CD4-positive, alpha-beta memory T cell (primary cell): ENCODE measurements at regions not wholly inside any gene's neighbourhood (a gene's known extent, or its start where the extent isn't known, plus 50 kb on each side); places are given as distances from the start of the nearest gene placed in this dataset.

Experiments
- CTCF ChIA-PET: fragments of 350-600 bp; sonication (Branson Sonifier 250); formaldehyde crosslinking; loops from one replicate; lab custom pipeline; 2021; ENCODE audit warnings: inconsistent platforms; ENCODE audit not compliant: partially characterized antibody; lab: Charles Lee
- POLR2A ChIA-PET: fragments of 350-600 bp; sonication (Branson Sonifier 250); formaldehyde crosslinking; loops from one replicate; lab custom pipeline; 2021; ENCODE audit not compliant: partially characterized antibody; lab: Charles Lee
- DNase-seq, 5 donors: peaks; one replicate each; pipeline versions ENCODE4 v3.0.0 to v3.0.0-alpha.2; 2020 to 2022; ENCODE audit warnings: mixed read lengths in 1 of 5
- H3K27ac ChIP-seq: one replicate; pipeline ENCODE4 v1.7.0; 2013; ENCODE audit warnings: low read depth, low read length
- H3K27me3 ChIP-seq: 2 replicates; pipeline ENCODE4 v1.7.0; 2013; ENCODE audit warnings: mild to moderate bottlenecking, low read length, moderate library complexity; ENCODE audit not compliant: insufficient read depth
- H3K36me3 ChIP-seq: 2 replicates; pipeline ENCODE4 v1.7.0; 2013; ENCODE audit warnings: mild to moderate bottlenecking, low read length, moderate library complexity; ENCODE audit not compliant: insufficient read depth
- H3K4me1 ChIP-seq: 2 replicates; pipeline ENCODE4 v1.7.0; 2013; ENCODE audit warnings: mild to moderate bottlenecking, low read length, moderate library complexity; ENCODE audit not compliant: insufficient read depth
- H3K4me3 ChIP-seq, 2 donors: one replicate each; pipeline ENCODE4 v1.7.0; 2013; ENCODE audit warnings: low read length in 2 of 2, mild to moderate bottlenecking in 1 of 2
- H3K9me3 ChIP-seq, 2 donors: one replicate each; pipeline ENCODE4 v1.7.0; 2013; ENCODE audit warnings: low read length in 2 of 2, control low read depth in 1 of 2; ENCODE audit not compliant: control insufficient read depth in 1 of 2
- H3K27ac Mint-ChIP-seq, 7 donors: one replicate each; pipeline ENCODE4 v1.8.0; 2020 to 2021; ENCODE audit warnings: mixed read lengths in 7 of 7, mild to moderate bottlenecking in 6 of 7, inconsistent platforms in 3 of 7, moderate library complexity in 3 of 7
- H3K27me3 Mint-ChIP-seq, 2 donors: one replicate each; pipeline ENCODE4 v1.8.0; 2020 to 2021; ENCODE audit warnings: mixed read lengths in 2 of 2
- H3K36me3 Mint-ChIP-seq, 2 donors: one replicate each; pipeline ENCODE4 v1.8.0; 2020 to 2021; ENCODE audit warnings: mixed read lengths in 2 of 2, inconsistent platforms in 1 of 2, mild to moderate bottlenecking in 1 of 2
- H3K4me1 Mint-ChIP-seq, 4 donors: one replicate each; pipeline ENCODE4 v1.8.0; 2020 to 2021; ENCODE audit warnings: mixed read lengths in 4 of 4, mild to moderate bottlenecking in 1 of 4
- H3K4me3 Mint-ChIP-seq, 8 donors: one replicate each; pipeline ENCODE4 v1.8.0; 2020 to 2021; ENCODE audit warnings: mixed read lengths in 8 of 8, mild to moderate bottlenecking in 7 of 8, moderate library complexity in 6 of 8, inconsistent platforms in 3 of 8
- H3K9me3 Mint-ChIP-seq, 8 donors: one replicate each; pipeline ENCODE4 v1.8.0; 2020 to 2021; ENCODE audit warnings: mixed read lengths in 8 of 8, mild to moderate bottlenecking in 5 of 8, inconsistent platforms in 3 of 8, moderate library complexity in 1 of 8
- intact Hi-C: fragments of 100-400 bp; cut with micrococcal nuclease; formaldehyde crosslinking; loops from one replicate; pipeline ENCODE4 v1.15.1; 2023

DNA sequence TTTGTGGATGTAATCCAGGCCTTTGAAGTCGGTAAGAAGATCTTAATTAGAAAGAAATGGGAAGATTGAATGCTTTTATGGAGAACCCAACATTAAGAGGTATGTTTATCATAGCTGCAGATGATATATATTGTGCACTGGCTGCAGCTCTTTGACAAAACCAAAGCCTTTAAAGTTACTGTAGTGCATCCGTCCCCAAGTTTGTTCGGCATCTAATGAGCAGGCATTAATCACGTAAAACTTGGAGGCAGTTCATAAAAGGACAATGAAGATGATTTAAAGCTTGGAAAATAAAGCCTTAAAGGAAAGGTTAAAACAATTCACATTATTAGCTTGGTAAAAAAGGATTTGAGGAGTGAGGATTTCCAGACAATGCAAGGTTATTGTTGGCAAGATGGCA, 150.8 kb upstream of the ARX start:
- no peaks in the 10 kb centered on the region for H3K27me3 ChIP-seq
- no peak overlapping the region for H3K27ac ChIP-seq
- intact Hi-C loops: no loop called here
- no peaks in the 10 kb centered on the region for H3K4me1 ChIP-seq
- no peaks in the 10 kb centered on the region for H3K9me3 ChIP-seq
- Mint-ChIP-seq H3K27me3 (peaks cover 2 to 5% of the 10 kb centered on the region in 2 donors), H3K27ac (no peak overlapping the region), H3K4me3 (no peak overlapping the region), H3K4me1 (no peaks in the 10 kb centered on the region), H3K9me3 (peaks cover 0 to 1% (median 0%) of the 10 kb centered on the region in 8 donors), H3K36me3 (no peaks in the 10 kb centered on the region)
- ChIA-PET CTCF (no interaction called here), POLR2A (no interaction called here)
- H3K36me3 ChIP-seq: no peaks in the 10 kb centered on the region
- no peak overlapping the region for H3K4me3 ChIP-seq
- no peak for DNase-seq

DNA sequence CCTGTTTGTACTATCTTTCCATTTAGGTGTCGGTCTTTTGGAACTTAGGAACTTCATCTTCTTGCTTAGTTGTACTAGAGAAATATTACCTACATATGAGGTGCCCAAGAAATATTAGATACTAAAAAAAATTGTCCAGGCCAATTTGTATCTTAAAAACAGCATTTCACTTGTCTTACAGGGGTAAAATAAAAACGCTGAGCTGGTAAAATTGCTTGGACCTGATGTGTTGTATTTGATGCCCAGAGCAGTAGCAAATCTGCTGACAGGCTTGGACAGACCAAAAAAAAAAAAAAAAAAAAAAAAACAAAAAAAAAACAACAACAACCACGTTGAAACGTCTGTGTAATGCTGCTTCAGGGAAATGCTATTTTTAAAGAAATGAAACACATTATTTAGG, 150.4 kb upstream of the ARX start:
- H3K4me3 Mint-ChIP-seq: no peak overlapping the region
- DNase-seq: no peak
- no peak overlapping the region for H3K27ac ChIP-seq
- H3K9me3 Mint-ChIP-seq: peaks cover 0 to 1% (median 0%) of the 10 kb centered on the region in 8 donors
- CTCF ChIA-PET: no interaction called here
- H3K9me3 ChIP-seq: no peaks in the 10 kb centered on the region
- H3K4me1 ChIP-seq: no peaks in the 10 kb centered on the region
- H3K27me3 ChIP-seq: no peaks in the 10 kb centered on the region
- intact Hi-C loops: no loop called here
- H3K36me3 Mint-ChIP-seq: no peaks in the 10 kb centered on the region
- peaks cover 1 to 5% of the 10 kb centered on the region in 2 donors for H3K27me3 Mint-ChIP-seq
- no peak overlapping the region for H3K4me3 ChIP-seq
- H3K27ac Mint-ChIP-seq: no peak overlapping the region
- no peaks in the 10 kb centered on the region for H3K36me3 ChIP-seq
- H3K4me1 Mint-ChIP-seq: no peaks in the 10 kb centered on the region
- POLR2A ChIA-PET: no interaction called here

DNA sequence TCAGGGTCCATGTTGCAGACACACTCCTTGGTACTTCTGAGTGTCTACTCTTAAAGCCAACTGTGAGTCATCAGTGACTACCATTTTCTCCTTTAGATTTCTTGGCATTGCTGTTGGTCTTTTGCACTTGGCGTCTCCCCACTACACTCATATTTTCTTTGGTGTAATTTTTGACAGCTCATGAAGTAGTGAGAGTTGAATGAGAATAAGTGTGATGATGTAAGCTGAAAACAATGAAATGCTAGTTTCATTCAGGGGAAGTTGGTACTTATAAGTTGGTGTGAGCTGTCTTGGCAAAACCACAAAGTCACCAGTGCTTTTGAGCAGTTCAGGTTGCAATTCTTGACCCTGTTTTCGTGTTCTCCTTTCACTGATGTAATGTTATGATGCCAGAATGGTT, 142.9 kb upstream of the ARX start:
- H3K36me3 Mint-ChIP-seq: no peaks in the 10 kb centered on the region
- H3K4me1 Mint-ChIP-seq: no peaks in the 10 kb centered on the region
- H3K4me3 Mint-ChIP-seq: no peak overlapping the region
- no peaks in the 10 kb centered on the region for H3K27me3 ChIP-seq
- no peak overlapping the region for H3K27ac Mint-ChIP-seq
- H3K27me3 Mint-ChIP-seq: peaks cover 1 to 7% of the 10 kb centered on the region in 2 donors
- H3K4me1 ChIP-seq: no peaks in the 10 kb centered on the region
- no peak for DNase-seq
- ChIA-PET POLR2A (no interaction called here), CTCF (no interaction called here)
- H3K4me3 ChIP-seq: no peak overlapping the region
- H3K27ac ChIP-seq: no peak overlapping the region
- no peaks in the 10 kb centered on the region for H3K9me3 ChIP-seq
- H3K36me3 ChIP-seq: no peaks in the 10 kb centered on the region
- H3K9me3 Mint-ChIP-seq: no peaks in the 10 kb centered on the region
- intact Hi-C loops: no loop called here

DNA sequence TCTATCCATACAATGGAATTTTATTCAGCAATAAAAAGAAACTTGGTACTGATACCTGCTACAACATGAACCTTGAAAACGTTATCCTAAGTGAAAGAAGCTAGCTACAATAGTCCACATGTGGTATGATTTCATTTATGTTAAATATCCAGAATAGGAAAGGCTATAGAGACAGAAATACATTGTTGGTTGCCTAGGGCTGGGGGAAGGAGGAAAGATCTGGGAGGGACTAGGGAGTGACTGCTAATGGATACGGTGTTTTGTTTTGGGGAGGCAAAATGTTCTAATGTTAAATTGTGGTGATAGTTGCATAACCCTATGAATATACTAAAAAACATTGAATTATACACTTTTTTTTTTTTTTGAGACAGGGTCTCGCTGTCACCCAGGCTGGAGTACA, 141.1 kb upstream of the ARX start:
- no peaks in the 10 kb centered on the region for H3K36me3 ChIP-seq
- H3K36me3 Mint-ChIP-seq: no peaks in the 10 kb centered on the region
- H3K4me1 Mint-ChIP-seq: no peaks in the 10 kb centered on the region
- no peaks in the 10 kb centered on the region for H3K9me3 ChIP-seq
- H3K4me1 ChIP-seq: no peaks in the 10 kb centered on the region
- no peak overlapping the region for H3K4me3 Mint-ChIP-seq
- intact Hi-C loops: no loop called here
- no peak overlapping the region for H3K4me3 ChIP-seq
- H3K27me3 ChIP-seq: no peaks in the 10 kb centered on the region
- H3K27me3 Mint-ChIP-seq: peaks cover 1 to 4% of the 10 kb centered on the region in 2 donors
- ChIA-PET POLR2A (no interaction called here), CTCF (no interaction called here)
- DNase-seq: no peak
- H3K27ac ChIP-seq: no peak overlapping the region
- no peak overlapping the region for H3K27ac Mint-ChIP-seq
- no peaks in the 10 kb centered on the region for H3K9me3 Mint-ChIP-seq

DNA sequence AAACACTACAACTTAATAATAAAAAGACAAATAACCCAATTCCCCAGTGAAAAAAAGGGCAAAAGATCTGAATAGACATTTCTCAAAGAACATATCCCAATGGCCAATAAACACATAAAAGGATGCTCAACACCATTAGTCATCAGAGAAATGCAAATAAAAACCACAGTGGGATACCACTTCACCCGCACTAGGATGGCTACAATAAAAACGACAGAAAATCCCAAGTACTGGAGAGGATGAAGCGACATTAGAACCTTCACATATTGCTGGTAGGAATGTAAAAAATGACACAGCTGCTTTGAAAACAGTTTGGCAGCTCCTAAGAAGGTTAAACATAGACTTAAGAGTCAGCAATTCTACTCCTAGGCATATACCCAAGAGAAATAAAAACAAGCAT, 140.6 kb upstream of the ARX start:
- Histone ChIP-seq H3K9me3 (no peaks in the 10 kb centered on the region), H3K36me3 (no peaks in the 10 kb centered on the region), H3K27ac (no peak overlapping the region), H3K4me3 (no peak overlapping the region), H3K27me3 (no peaks in the 10 kb centered on the region), H3K4me1 (no peaks in the 10 kb centered on the region)
- DNase-seq: no peak
- CTCF ChIA-PET: no interaction called here
- H3K36me3 Mint-ChIP-seq: no peaks in the 10 kb centered on the region
- no peaks in the 10 kb centered on the region for H3K9me3 Mint-ChIP-seq
- POLR2A ChIA-PET: no interaction called here
- peaks cover 1 to 4% of the 10 kb centered on the region in 2 donors for H3K27me3 Mint-ChIP-seq
- no peak overlapping the region for H3K4me3 Mint-ChIP-seq
- intact Hi-C loops: no loop called here
- H3K27ac Mint-ChIP-seq: no peak overlapping the region
- H3K4me1 Mint-ChIP-seq: no peaks in the 10 kb centered on the region

DNA sequence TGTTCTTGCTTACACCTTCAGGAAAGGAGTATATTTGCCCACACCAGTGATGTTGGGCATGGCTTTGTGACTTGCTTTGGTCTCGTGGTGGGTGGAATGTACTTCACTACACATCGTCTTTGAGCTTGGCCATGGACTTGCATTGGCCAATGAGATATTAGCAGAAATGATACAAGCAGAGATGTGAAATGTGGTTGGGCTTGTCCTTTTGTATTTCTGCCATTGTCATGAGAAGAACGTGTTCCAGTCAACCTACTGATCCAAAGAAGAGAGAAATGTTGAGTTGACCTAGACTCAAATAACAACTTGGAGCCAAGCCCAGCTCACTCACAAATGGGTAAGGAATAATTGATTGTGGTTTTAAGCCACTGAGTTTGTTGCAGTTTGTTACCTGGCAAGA, 138.4 kb upstream of the ARX start:
- Histone ChIP-seq H3K36me3 (no peaks in the 10 kb centered on the region), H3K27me3 (no peaks in the 10 kb centered on the region), H3K9me3 (no peaks in the 10 kb centered on the region), H3K4me1 (no peaks in the 10 kb centered on the region), H3K4me3 (no peak overlapping the region), H3K27ac (no peak overlapping the region)
- POLR2A ChIA-PET: no interaction called here
- Mint-ChIP-seq H3K4me3 (no peak overlapping the region), H3K27me3 (peaks cover 1 to 4% of the 10 kb centered on the region in 2 donors), H3K4me1 (no peaks in the 10 kb centered on the region), H3K36me3 (no peaks in the 10 kb centered on the region), H3K9me3 (no peaks in the 10 kb centered on the region), H3K27ac (no peak overlapping the region)
- CTCF ChIA-PET: no interaction called here
- intact Hi-C loops: no loop called here
- DNase-seq: no peak

DNA sequence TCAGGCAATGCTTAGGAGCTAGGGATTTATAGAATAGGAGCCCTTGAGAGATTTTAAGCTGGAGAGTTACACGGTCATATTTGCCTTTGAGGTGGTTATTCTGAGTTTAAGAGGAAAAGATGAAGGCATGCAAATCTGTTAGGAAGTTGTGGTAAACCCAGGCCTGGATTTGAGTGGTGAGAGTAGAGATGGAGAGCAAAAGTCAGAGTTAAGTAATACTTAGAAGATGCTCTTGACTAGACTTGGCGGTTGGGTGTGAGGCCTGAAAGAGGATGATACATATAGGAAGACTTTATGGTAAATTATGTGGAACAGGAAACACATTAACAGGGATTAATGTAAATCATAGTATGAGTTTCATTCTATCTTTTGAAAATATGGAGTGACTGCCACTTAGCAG, 136.0 kb upstream of the ARX start:
- CTCF ChIA-PET: interaction anchor here (0.6 kb wide), 1 partner anchor 877 kb away, joined by 3 read pairs; no protein-coding TSS in a partner anchor

More for the DNA sequence above, 136.0 kb upstream of the ARX start:
- Mint-ChIP-seq H3K27me3 (peaks cover 3 to 5% of the 10 kb centered on the region in 2 donors), H3K4me1 (no peaks in the 10 kb centered on the region), H3K27ac (no peak overlapping the region), H3K9me3 (peaks cover 0 to 6% (median 0%) of the 10 kb centered on the region in 8 donors), H3K4me3 (no peak overlapping the region), H3K36me3 (no peaks in the 10 kb centered on the region)
- intact Hi-C loops: no loop called here
- no peaks in the 10 kb centered on the region for H3K36me3 ChIP-seq
- POLR2A ChIA-PET: no interaction called here
- H3K9me3 ChIP-seq: no peaks in the 10 kb centered on the region
- H3K27me3 ChIP-seq: no peaks in the 10 kb centered on the region
- H3K4me1 ChIP-seq: no peaks in the 10 kb centered on the region
- no peak overlapping the region for H3K4me3 ChIP-seq
- no peak for DNase-seq
- H3K27ac ChIP-seq: no peak overlapping the region
